ENCODE measurements at regions not wholly inside any gene's neighbourhood (a gene's known extent, or its start where the extent isn't known, plus 50 kb on each side); places are given as distances from the start of the nearest gene placed in this dataset.

GRCh38 chr2:196369967-196370366, 198.6 kb upstream of the STK17B start:
- no peak overlapping the region for H3K27ac ChIP-seq
- no peak overlapping the region for H3K4me3 ChIP-seq
- 88% methylated on average over 1 of the region's 1 CpG for WGBS
- H3K36me3 ChIP-seq, result no peaks in the 10 kb centered on the region
- TF ChIP-seq POLR2A (IDR thresholded peaks at IDR 0.05) (no peak), CTCF (IDR thresholded peaks at IDR 0.05) (no peak), POLR2AphosphoS5 (IDR thresholded peaks at IDR 0.05) (no peak)
- H3K27me3 ChIP-seq (replicated peaks; ENCODE audit: insufficient read depth), result no peaks in the 10 kb centered on the region
- no peaks in the 10 kb centered on the region for H3K9me3 ChIP-seq
- no peak for DNase-seq (ENCODE audit: low spot score)
- no peaks in the 10 kb centered on the region for H3K4me1 ChIP-seq (replicated peaks)
- intact Hi-C loops (cut with DNase I), result no loop called here

GRCh38 chr2:196370381-196370780, 199.0 kb upstream of the STK17B start:
- Histone ChIP-seq H3K4me3 (no peak overlapping the region), H3K36me3 (no peaks in the 10 kb centered on the region), H3K27ac (no peak overlapping the region), H3K4me1 (replicated peaks) (no peaks in the 10 kb centered on the region), H3K27me3 (replicated peaks; ENCODE audit: insufficient read depth) (no peaks in the 10 kb centered on the region), H3K9me3 (no peaks in the 10 kb centered on the region)
- TF ChIP-seq POLR2AphosphoS5 (IDR thresholded peaks at IDR 0.05), result no peak
- TF ChIP-seq POLR2A (IDR thresholded peaks at IDR 0.05), result no peak
- intact Hi-C loops (cut with DNase I), result no loop called here
- no peak for DNase-seq (ENCODE audit: low spot score)
- 69% methylated on average over 1 of the region's 1 CpG for WGBS

GRCh38 chr2:196372276-196372809, 201.0 kb upstream of the STK17B start:
- H3K9me3 ChIP-seq, result no peaks in the 10 kb centered on the region
- H3K27me3 ChIP-seq (replicated peaks; ENCODE audit: insufficient read depth), result no peaks in the 10 kb centered on the region
- intact Hi-C loops (cut with DNase I), result no loop called here
- no peak overlapping the region for H3K27ac ChIP-seq
- no peak overlapping the region for H3K4me3 ChIP-seq
- TF ChIP-seq CTCF (IDR thresholded peaks at IDR 0.05) (no peak), POLR2AphosphoS5 (IDR thresholded peaks at IDR 0.05) (no peak), POLR2A (IDR thresholded peaks at IDR 0.05) (no peak)
- H3K36me3 ChIP-seq, result no peaks in the 10 kb centered on the region
- no peaks in the 10 kb centered on the region for H3K4me1 ChIP-seq (replicated peaks)
- no peak for DNase-seq (ENCODE audit: low spot score)
- 31% methylated on average over 3 of the region's 3 CpGs for WGBS

GRCh38 chr2:196372811-196373664, 201.7 kb upstream of the STK17B start:
- no peaks in the 10 kb centered on the region for H3K36me3 ChIP-seq
- no peaks in the 10 kb centered on the region for H3K9me3 ChIP-seq
- no peak overlapping the region for H3K4me3 ChIP-seq
- no peaks in the 10 kb centered on the region for H3K4me1 ChIP-seq (replicated peaks)
- H3K27ac ChIP-seq, result no peak overlapping the region
- no peak for TF ChIP-seq CTCF (IDR thresholded peaks at IDR 0.05)
- TF ChIP-seq POLR2AphosphoS5 (IDR thresholded peaks at IDR 0.05), result no peak
- TF ChIP-seq POLR2A (IDR thresholded peaks at IDR 0.05), result no peak
- WGBS, result 32% methylated on average over 6 of the region's 6 CpGs
- DNase-seq (ENCODE audit: low spot score), result no peak
- H3K27me3 ChIP-seq (replicated peaks; ENCODE audit: insufficient read depth), result no peaks in the 10 kb centered on the region
- intact Hi-C loops (cut with DNase I), result no loop called here

GRCh38 chr2:196376984-196377877, 205.9 kb upstream of the STK17B start:
- Histone ChIP-seq H3K4me3 (no peak overlapping the region), H3K27ac (no peak overlapping the region), H3K9me3 (no peaks in the 10 kb centered on the region), H3K36me3 (no peaks in the 10 kb centered on the region), H3K4me1 (replicated peaks) (no peaks in the 10 kb centered on the region), H3K27me3 (replicated peaks; ENCODE audit: insufficient read depth) (no peaks in the 10 kb centered on the region)
- 85% methylated on average over 8 of the region's 8 CpGs for WGBS
- intact Hi-C loops (cut with DNase I), result no loop called here
- no peak for DNase-seq (ENCODE audit: low spot score)
- TF ChIP-seq POLR2AphosphoS5 (IDR thresholded peaks at IDR 0.05) (no peak), POLR2A (IDR thresholded peaks at IDR 0.05) (no peak), CTCF (IDR thresholded peaks at IDR 0.05) (no peak)
